Upper lobe of left lung (tissue), 4 donors: ENCODE measurements at regions not wholly inside any gene's neighbourhood (a gene's known extent, or its start where the extent isn't known, plus 50 kb on each side); places are given as distances from the start of the nearest gene placed in this dataset.

Source experiments
- POLR2A ChIP-seq, 4 donors: fragments of 450-650 bp; IDR thresholded peaks; one replicate each; pipeline ENCODE4 v1.5.1; 2016 to 2017; ENCODE audit warnings: antibody characterized with exemption in 4 of 4, mild to moderate bottlenecking in 2 of 4
- POLR2AphosphoS5 ChIP-seq, 2 donors: sonication (generic); formaldehyde crosslinking; IDR thresholded peaks; one replicate each; pipeline ENCODE4 v1.5.1; 2017; ENCODE audit warnings: antibody characterized with exemption in 2 of 2
- TF ChIP-seq, protein P1 (sequence below), 6 experiments: fragments of 450-650 bp in 4 of 6; fragments of 200-600 bp in 2 of 6; sonication (generic) in 2 of 6; IDR thresholded peaks; one replicate each; pipeline ENCODE4 v1.5.1; 2016 to 2019; ENCODE audit warnings: antibody characterized with exemption in 6 of 6

DNA sequence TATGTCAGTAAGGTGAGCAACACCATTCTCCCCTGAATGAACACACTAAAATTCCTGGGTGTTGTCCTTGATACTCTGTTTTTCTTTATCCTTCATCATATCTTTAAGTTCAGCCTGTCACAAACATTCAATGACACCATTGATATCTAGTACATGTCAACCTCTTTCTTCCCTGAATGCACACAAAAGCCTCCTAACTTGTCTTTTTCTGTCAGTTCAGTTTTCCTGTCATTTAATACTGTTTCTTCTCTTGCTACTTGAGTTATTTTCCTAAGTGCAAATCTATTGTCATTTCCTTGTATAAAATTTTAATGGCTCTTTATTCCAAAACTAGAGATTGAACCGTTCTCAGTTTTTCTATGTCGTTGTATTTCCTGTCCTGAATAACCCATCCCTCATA lies 1107.6 kb upstream of the SLC39A10 start:
- TF ChIP-seq POLR2A (IDR thresholded peaks at IDR 0.05) = no peak
- TF ChIP-seq, protein P1, sequence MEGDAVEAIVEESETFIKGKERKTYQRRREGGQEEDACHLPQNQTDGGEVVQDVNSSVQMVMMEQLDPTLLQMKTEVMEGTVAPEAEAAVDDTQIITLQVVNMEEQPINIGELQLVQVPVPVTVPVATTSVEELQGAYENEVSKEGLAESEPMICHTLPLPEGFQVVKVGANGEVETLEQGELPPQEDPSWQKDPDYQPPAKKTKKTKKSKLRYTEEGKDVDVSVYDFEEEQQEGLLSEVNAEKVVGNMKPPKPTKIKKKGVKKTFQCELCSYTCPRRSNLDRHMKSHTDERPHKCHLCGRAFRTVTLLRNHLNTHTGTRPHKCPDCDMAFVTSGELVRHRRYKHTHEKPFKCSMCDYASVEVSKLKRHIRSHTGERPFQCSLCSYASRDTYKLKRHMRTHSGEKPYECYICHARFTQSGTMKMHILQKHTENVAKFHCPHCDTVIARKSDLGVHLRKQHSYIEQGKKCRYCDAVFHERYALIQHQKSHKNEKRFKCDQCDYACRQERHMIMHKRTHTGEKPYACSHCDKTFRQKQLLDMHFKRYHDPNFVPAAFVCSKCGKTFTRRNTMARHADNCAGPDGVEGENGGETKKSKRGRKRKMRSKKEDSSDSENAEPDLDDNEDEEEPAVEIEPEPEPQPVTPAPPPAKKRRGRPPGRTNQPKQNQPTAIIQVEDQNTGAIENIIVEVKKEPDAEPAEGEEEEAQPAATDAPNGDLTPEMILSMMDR (IDR thresholded peaks at IDR 0.05) = no peak
- no peak for TF ChIP-seq POLR2AphosphoS5 (IDR thresholded peaks at IDR 0.05)
